Stomach (tissue), 8 donors: ENCODE measurements at regions not wholly inside any gene's neighbourhood (a gene's known extent, or its start where the extent isn't known, plus 50 kb on each side); places are given as distances from the start of the nearest gene placed in this dataset.

Experiments
- DNase-seq, 2 donors: peaks; one replicate each; pipeline versions ENCODE4 v3.0.0 to v3.0.0-alpha.2; 2013 to 2019
- H3K27ac ChIP-seq, 5 donors: fragments of 200-600 bp in 4 of 5; sonication (generic) in 4 of 5; one replicate each; pipeline ENCODE4 v1.5.1; 2013 to 2019; ENCODE audit warnings: mild to moderate bottlenecking in 1 of 5, moderate library complexity in 1 of 5
- H3K27me3 ChIP-seq, 3 donors: fragments of 200-600 bp; sonication (generic); one replicate each; pipeline ENCODE4 v1.5.1; 2017 to 2019; ENCODE audit warnings: mixed run types in 1 of 3
- H3K36me3 ChIP-seq, 4 donors: fragments of 200-600 bp; sonication (generic); 1 replicate in 3 of 4; 2 replicates in 1 of 4; pipeline ENCODE4 v1.5.1; 2016 to 2019
- H3K4me1 ChIP-seq, 4 donors: fragments of 200-600 bp; sonication (generic); one replicate each; pipeline ENCODE4 v1.5.1; 2016 to 2019
- H3K4me3 ChIP-seq, 4 donors: fragments of 200-600 bp; sonication (generic) in 3 of 4; one replicate each; pipeline ENCODE4 v1.5.1; 2016 to 2019; ENCODE audit warnings: mild to moderate bottlenecking in 1 of 4
- H3K9me3 ChIP-seq, 4 donors: fragments of 200-600 bp; sonication (generic); one replicate each; pipeline ENCODE4 v1.5.1; 2016 to 2019
- CTCF ChIP-seq, 7 experiments: fragments of 450-650 bp in 4 of 7; fragments of 200-600 bp in 3 of 7; sonication (generic) in 3 of 7; IDR thresholded peaks; one replicate each; pipeline ENCODE4 v1.5.1; 2016 to 2019; ENCODE audit warnings: antibody characterized with exemption in 7 of 7, control low read depth in 2 of 7, mild to moderate bottlenecking in 1 of 7
- EP300 ChIP-seq: sonication (generic); formaldehyde crosslinking; IDR thresholded peaks from one replicate; pipeline ENCODE4 v1.6.1; 2017; ENCODE audit warnings: antibody characterized with exemption
- POLR2A ChIP-seq, 4 donors: fragments of 450-650 bp; IDR thresholded peaks; one replicate each; pipeline ENCODE4 v1.6.1; 2016; ENCODE audit warnings: antibody characterized with exemption in 4 of 4, control low read depth in 2 of 4, mild to moderate bottlenecking in 1 of 4, moderate library complexity in 1 of 4
- POLR2AphosphoS5 ChIP-seq, 3 donors: sonication (generic); formaldehyde crosslinking; IDR thresholded peaks; one replicate each; pipeline ENCODE4 v1.6.1; 2016; ENCODE audit warnings: antibody characterized with exemption in 3 of 3
- WGBS, 5 donors: extraction: QIAGEN DNeasy Blood & Tissue Kit in 3 of 5; methylation state at CpG; one replicate each; pipeline versions ENCODE4 v1.1.5 to v1.1.7; 2013 to 2018; 5-methylcytosine and 5-hydroxymethylcytosine counted together
- intact Hi-C: fragments of 100-400 bp; cut with DNase I; formaldehyde crosslinking; loops from one replicate; pipeline ENCODE4 v1.15.1; 2023; ENCODE audit warnings: low total_unique reads
- donor health status: healthy with polysubstance abuse.
- donor health status: Bipolar disorder and iron deficiency.
- donor health status: healthy.

- Histone ChIP-seq H3K36me3 (no peaks in the 10 kb centered on the region), H3K4me1 (no peaks in the 10 kb centered on the region), H3K9me3 (no peaks in the 10 kb centered on the region), H3K27ac (no peak overlapping the region), H3K4me3 (no peak overlapping the region), H3K27me3 (peaks cover 0 to 7% (median 0%) of the 10 kb centered on the region in 3 donors)
- no peak for TF ChIP-seq POLR2AphosphoS5 (IDR thresholded peaks at IDR 0.05)
- TF ChIP-seq CTCF (IDR thresholded peaks at IDR 0.05): no peak
- no peak for TF ChIP-seq POLR2A (IDR thresholded peaks at IDR 0.05)
- TF ChIP-seq EP300: no peak
- DNase-seq: no peak
- 85 to 96% (median 95%) methylated on average over 4 of the region's 4 CpGs for WGBS, 5 donors
- intact Hi-C loops: no loop called here
Observed at GRCh38 chr5:2669259-2669658, 82.2 kb downstream of the IRX2 start.

- DNase-seq: no peak
- intact Hi-C loops: no loop called here
- Histone ChIP-seq H3K4me3 (no peak overlapping the region), H3K27me3 (peaks cover 0 to 4% (median 0%) of the 10 kb centered on the region in 3 donors), H3K9me3 (no peaks in the 10 kb centered on the region), H3K27ac (no peak overlapping the region), H3K4me1 (no peaks in the 10 kb centered on the region), H3K36me3 (no peaks in the 10 kb centered on the region)
- TF ChIP-seq CTCF (IDR thresholded peaks at IDR 0.05): no peak
- TF ChIP-seq POLR2AphosphoS5 (IDR thresholded peaks at IDR 0.05): no peak
- TF ChIP-seq EP300: no peak
- TF ChIP-seq POLR2A (IDR thresholded peaks at IDR 0.05): no peak
- 19 to 32% (median 31%) methylated on average over 11 of the region's 11 CpGs for WGBS, 5 donors
Observed at GRCh38 chr5:2666081-2666480, 85.4 kb downstream of the IRX2 start.

- Histone ChIP-seq H3K4me3 (no peak overlapping the region), H3K9me3 (no peaks in the 10 kb centered on the region), H3K27ac (no peak overlapping the region), H3K36me3 (no peaks in the 10 kb centered on the region), H3K4me1 (no peaks in the 10 kb centered on the region), H3K27me3 (peaks cover 0 to 17% (median 0%) of the 10 kb centered on the region in 3 donors)
- 48 to 81% (median 62%) methylated on average over 3 of the region's 3 CpGs for WGBS, 5 donors
- TF ChIP-seq EP300 (no peak), POLR2A (IDR thresholded peaks at IDR 0.05) (no peak), CTCF (IDR thresholded peaks at IDR 0.05) (no peak), POLR2AphosphoS5 (IDR thresholded peaks at IDR 0.05) (no peak)
- intact Hi-C loops: no loop called here
- no peak for DNase-seq
Observed at GRCh38 chr5:2663489-2663888, 88.0 kb downstream of the IRX2 start.

- Histone ChIP-seq H3K4me1 (no peaks in the 10 kb centered on the region), H3K27ac (no peak overlapping the region), H3K27me3 (peaks cover 0 to 42% (median 4%) of the 10 kb centered on the region in 3 donors), H3K36me3 (no peaks in the 10 kb centered on the region), H3K4me3 (no peak overlapping the region), H3K9me3 (no peaks in the 10 kb centered on the region)
- TF ChIP-seq CTCF (IDR thresholded peaks at IDR 0.05): no peak
- no peak for TF ChIP-seq EP300
- TF ChIP-seq POLR2A (IDR thresholded peaks at IDR 0.05): no peak
- no peak for TF ChIP-seq POLR2AphosphoS5 (IDR thresholded peaks at IDR 0.05)
- intact Hi-C loops: no loop called here
- no peak for DNase-seq
- WGBS, 5 donors: 16 to 25% (median 20%) methylated on average over 8 of the region's 8 CpGs
Observed at GRCh38 chr5:2660315-2660714, 91.2 kb downstream of the IRX2 start.
